PC-9 (cell line): ENCODE measurements at regions not wholly inside any gene's neighbourhood (a gene's known extent, or its start where the extent isn't known, plus 50 kb on each side); places are given as distances from the start of the nearest gene placed in this dataset.

Source experiments
- CTCF ChIP-seq: fragments of 200-600 bp; sonication (generic); conservative IDR thresholded peaks from 2 replicates; pipeline ENCODE4 v1.6.1; 2017; ENCODE audit warnings: mixed run types, antibody characterized with exemption, mild to moderate bottlenecking, moderate library complexity
- EZH2 ChIP-seq: fragments of 200-600 bp; sonication (generic); IDR thresholded peaks from 2 replicates; pipeline ENCODE4 v1.8.0; 2017; ENCODE audit warnings: antibody characterized with exemption, low read depth

DNA sequence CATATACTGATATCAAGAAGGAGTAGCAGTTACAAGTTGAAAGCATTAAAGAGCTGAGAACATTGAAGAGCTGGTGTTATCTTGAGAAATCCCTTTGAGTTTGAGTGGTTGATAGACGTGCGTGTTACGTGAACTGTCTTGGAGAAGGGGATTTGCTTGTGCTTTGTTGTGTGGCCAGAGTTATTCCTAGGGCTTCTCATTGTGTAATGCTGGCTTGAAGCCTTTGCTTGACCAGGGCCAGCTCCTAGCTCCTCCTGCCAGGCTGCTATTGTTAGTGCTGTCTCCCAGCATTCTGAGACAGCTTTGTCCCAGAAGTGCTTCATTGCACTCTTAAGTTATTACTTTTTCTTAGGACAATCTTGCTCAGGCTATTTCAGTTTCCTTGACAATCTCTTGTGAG, 116.2 kb upstream of the KCNK2 start:
- TF ChIP-seq CTCF (no peak), EZH2 (no peak)
